Loucy (cell line): ENCODE measurements at regions not wholly inside any gene's neighbourhood (a gene's known extent, or its start where the extent isn't known, plus 50 kb on each side); places are given as distances from the start of the nearest gene placed in this dataset.
A peak's percentile ranks its signal among the peaks of the same experiment; 100 is the strongest.

Experiments used
- H2AFZ ChIP-seq: fragments of 200-600 bp; sonication (generic); 2 replicates; pipeline ENCODE4 v1.6.0; 2016; ENCODE audit warnings: antibody characterized with exemption, mild to moderate bottlenecking, low read length, moderate library complexity
- H3F3A ChIP-seq: fragments of 200-600 bp; 2 replicates; pipeline ENCODE4 v1.6.0; 2016; ENCODE audit warnings: antibody characterized with exemption, low read depth, mild to moderate bottlenecking
- H3K27me3 ChIP-seq: fragments of 200-600 bp; sonication (generic); 2 replicates; pipeline ENCODE4 v1.6.1; 2014; ENCODE audit warnings: low read length, mild to moderate bottlenecking; ENCODE audit not compliant: insufficient read depth, poor library complexity, severe bottlenecking
- H3K36me3 ChIP-seq: fragments of 200-600 bp; sonication (generic); 2 replicates; pipeline ENCODE4 v1.6.1; 2016; ENCODE audit warnings: low read length; ENCODE audit not compliant: insufficient read depth
- H3K4me1 ChIP-seq: fragments of 200-600 bp; sonication (generic); 2 replicates; pipeline ENCODE4 v1.5.1; 2014; ENCODE audit warnings: low read length, mild to moderate bottlenecking; ENCODE audit not compliant: insufficient read depth, poor library complexity, severe bottlenecking
- H3K4me2 ChIP-seq: fragments of 200-600 bp; sonication (generic); 2 replicates; pipeline ENCODE4 v1.6.0; 2014; ENCODE audit warnings: antibody characterized with exemption, low read length, low read depth, mild to moderate bottlenecking; ENCODE audit not compliant: poor library complexity, severe bottlenecking
- H3K4me3 ChIP-seq: fragments of 200-600 bp; sonication (generic); 2 replicates; pipeline ENCODE4 v1.5.1; 2014; ENCODE audit warnings: low read length, mild to moderate bottlenecking, mixed read lengths; ENCODE audit not compliant: poor library complexity, severe bottlenecking
- H3K79me2 ChIP-seq: fragments of 200-600 bp; sonication (generic); 2 replicates; pipeline ENCODE4 v1.6.1; 2014; ENCODE audit warnings: low read length; ENCODE audit not compliant: insufficient read depth
- H3K9ac ChIP-seq: fragments of 200-600 bp; sonication (generic); 2 replicates; pipeline ENCODE4 v1.6.0; 2014; ENCODE audit warnings: mild to moderate bottlenecking, low read depth, low read length, moderate library complexity; ENCODE audit not compliant: poor library complexity, severe bottlenecking
- H3K9me2 ChIP-seq: fragments of 200-600 bp; sonication (generic); replicated peaks from 2 replicates; pipeline ENCODE4 v1.6.1; 2016; ENCODE audit warnings: low read depth, low read length, mixed read lengths
- H3K9me3 ChIP-seq: fragments of 200-600 bp; sonication (generic); 2 replicates; pipeline ENCODE4 v1.6.1; 2014; ENCODE audit warnings: mild to moderate bottlenecking, antibody characterized with exemption, low read length, low read depth; ENCODE audit not compliant: insufficient read depth
- H4K20me1 ChIP-seq: fragments of 200-600 bp; sonication (generic); 2 replicates; pipeline ENCODE4 v1.6.0; 2014; ENCODE audit warnings: antibody characterized with exemption, low read length, mild to moderate bottlenecking; ENCODE audit not compliant: insufficient read depth, poor library complexity, severe bottlenecking
- EZH2phosphoT487 ChIP-seq: fragments of 200-600 bp; IDR thresholded peaks from 2 replicates; pipeline ENCODE4 v1.6.1; 2018; ENCODE audit warnings: antibody characterized with exemption, mild to moderate bottlenecking, moderate library complexity, borderline replicate concordance
- TF ChIP-seq, protein P1 (sequence below): fragments of 200-600 bp; sonication (generic); conservative IDR thresholded peaks from 2 replicates; pipeline ENCODE4 v1.5.1; 2014; ENCODE audit warnings: mild to moderate bottlenecking, antibody characterized with exemption, low read length

DNA sequence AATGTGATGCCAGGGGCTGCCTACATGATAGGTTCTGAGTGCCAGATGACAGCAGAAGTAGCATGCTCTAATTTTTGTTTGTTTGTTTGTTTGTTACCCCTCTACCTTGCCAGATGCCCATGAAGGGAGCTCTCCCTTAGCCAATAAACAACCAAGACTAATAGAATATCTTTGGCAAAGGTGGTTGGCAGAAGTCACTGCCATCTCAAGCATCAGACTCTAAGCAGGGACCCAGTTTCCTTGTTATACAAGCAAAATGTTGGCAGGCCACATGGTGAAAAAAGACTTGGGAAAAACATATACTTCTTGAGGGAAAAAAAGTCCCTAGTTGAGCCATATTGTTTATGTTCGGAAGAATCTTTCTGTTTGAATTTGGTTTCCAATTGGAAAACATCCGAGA is 609.0 kb upstream of the CFAP20DC start:
- Histone ChIP-seq H2AFZ (no peak overlapping the region), H3K4me2 (no peak overlapping the region), H3F3A (no peaks in the 10 kb centered on the region), H3K4me3 (no peak overlapping the region), H3K27me3 (no peaks in the 10 kb centered on the region), H3K36me3 (no peaks in the 10 kb centered on the region), H3K9me3 (no peaks in the 10 kb centered on the region), H3K9ac (no peak overlapping the region), H3K79me2 (no peaks in the 10 kb centered on the region), H3K4me1 (peaks cover 16% of the 10 kb centered on the region), H4K20me1 (no peaks in the 10 kb centered on the region), H3K9me2 (no peaks in the 10 kb centered on the region)
- TF ChIP-seq EZH2phosphoT487: no peak
- TF ChIP-seq, protein P1, sequence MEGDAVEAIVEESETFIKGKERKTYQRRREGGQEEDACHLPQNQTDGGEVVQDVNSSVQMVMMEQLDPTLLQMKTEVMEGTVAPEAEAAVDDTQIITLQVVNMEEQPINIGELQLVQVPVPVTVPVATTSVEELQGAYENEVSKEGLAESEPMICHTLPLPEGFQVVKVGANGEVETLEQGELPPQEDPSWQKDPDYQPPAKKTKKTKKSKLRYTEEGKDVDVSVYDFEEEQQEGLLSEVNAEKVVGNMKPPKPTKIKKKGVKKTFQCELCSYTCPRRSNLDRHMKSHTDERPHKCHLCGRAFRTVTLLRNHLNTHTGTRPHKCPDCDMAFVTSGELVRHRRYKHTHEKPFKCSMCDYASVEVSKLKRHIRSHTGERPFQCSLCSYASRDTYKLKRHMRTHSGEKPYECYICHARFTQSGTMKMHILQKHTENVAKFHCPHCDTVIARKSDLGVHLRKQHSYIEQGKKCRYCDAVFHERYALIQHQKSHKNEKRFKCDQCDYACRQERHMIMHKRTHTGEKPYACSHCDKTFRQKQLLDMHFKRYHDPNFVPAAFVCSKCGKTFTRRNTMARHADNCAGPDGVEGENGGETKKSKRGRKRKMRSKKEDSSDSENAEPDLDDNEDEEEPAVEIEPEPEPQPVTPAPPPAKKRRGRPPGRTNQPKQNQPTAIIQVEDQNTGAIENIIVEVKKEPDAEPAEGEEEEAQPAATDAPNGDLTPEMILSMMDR: no peak

DNA sequence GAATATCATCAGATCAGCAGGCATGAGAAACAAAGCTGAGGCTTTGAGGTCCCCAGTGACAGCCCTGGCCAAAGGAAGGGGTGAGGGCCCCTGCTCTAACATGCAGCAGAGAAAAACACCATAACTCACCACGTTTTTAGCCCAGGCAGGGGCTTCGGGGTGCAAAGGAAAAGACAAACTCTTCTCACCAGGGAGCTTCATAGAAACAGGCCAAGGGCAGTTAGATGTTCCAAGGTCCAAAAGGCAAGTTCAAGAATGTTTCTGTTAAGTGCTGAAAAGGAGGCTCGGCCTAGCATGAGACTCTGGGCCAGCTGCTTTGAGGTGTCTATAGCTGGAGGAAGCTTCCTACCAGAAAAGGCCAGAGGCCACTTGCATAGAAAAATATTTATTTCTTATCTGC is 608.4 kb upstream of the CFAP20DC start:
- Histone ChIP-seq H3K9me2 (no peaks in the 10 kb centered on the region), H3K36me3 (no peaks in the 10 kb centered on the region), H3K79me2 (no peaks in the 10 kb centered on the region), H3K4me1 (peaks cover 19% of the 10 kb centered on the region), H3K4me3 (no peak overlapping the region), H3K9me3 (no peaks in the 10 kb centered on the region), H3F3A (no peaks in the 10 kb centered on the region), H3K4me2 (no peak overlapping the region), H2AFZ (peak overlapping the region; percentile 3; the same call in 1 of the 2 replicates), H3K27me3 (no peaks in the 10 kb centered on the region), H4K20me1 (no peaks in the 10 kb centered on the region), H3K9ac (no peak overlapping the region)
- TF ChIP-seq, protein P1: no peak
- TF ChIP-seq EZH2phosphoT487: no peak

DNA sequence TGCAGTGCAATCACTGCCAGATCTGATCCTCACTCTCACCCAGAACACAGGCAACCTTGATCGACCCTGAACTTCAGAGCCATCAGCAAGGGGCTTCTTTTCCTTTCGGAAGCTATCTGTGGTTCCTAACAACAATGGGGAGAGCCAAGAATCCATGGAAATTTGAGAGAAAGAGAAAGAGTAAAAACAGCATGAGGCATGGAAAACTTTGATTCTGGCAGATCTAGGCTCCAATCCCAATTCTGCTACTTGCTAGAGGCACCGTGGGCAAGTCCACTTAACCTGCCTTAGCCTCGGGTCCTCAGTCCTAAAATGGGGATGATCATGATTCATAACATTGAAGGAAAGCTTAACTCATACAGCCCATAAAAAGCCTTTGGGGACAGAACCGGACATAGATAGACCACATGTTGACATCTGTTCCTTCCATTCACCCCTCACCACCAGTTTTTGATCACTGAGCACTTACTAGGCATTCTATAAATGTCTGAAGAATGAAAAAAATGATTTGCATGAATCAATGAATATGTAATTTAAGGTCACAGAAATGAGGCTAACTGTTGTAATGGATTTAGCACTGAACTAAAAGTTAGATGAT is 605.7 kb upstream of the CFAP20DC start:
- H2AFZ ChIP-seq: no peak overlapping the region
- H3K9ac ChIP-seq: no peak overlapping the region
- no peak overlapping the region for H3K4me3 ChIP-seq
- no peaks in the 10 kb centered on the region for H3K36me3 ChIP-seq
- H4K20me1 ChIP-seq: no peaks in the 10 kb centered on the region
- H3K4me1 ChIP-seq: peaks cover 19% of the 10 kb centered on the region
- H3K9me2 ChIP-seq: no peaks in the 10 kb centered on the region
- H3F3A ChIP-seq: no peaks in the 10 kb centered on the region
- H3K79me2 ChIP-seq: no peaks in the 10 kb centered on the region
- H3K27me3 ChIP-seq: no peaks in the 10 kb centered on the region
- no peak for TF ChIP-seq EZH2phosphoT487
- TF ChIP-seq, protein P1: no peak
- no peaks in the 10 kb centered on the region for H3K9me3 ChIP-seq
- no peak overlapping the region for H3K4me2 ChIP-seq
